ENCODE measurements at regions not wholly inside any gene's neighbourhood (a gene's known extent, or its start where the extent isn't known, plus 50 kb on each side); places are given as distances from the start of the nearest gene placed in this dataset.

- TF ChIP-seq, protein P1, sequence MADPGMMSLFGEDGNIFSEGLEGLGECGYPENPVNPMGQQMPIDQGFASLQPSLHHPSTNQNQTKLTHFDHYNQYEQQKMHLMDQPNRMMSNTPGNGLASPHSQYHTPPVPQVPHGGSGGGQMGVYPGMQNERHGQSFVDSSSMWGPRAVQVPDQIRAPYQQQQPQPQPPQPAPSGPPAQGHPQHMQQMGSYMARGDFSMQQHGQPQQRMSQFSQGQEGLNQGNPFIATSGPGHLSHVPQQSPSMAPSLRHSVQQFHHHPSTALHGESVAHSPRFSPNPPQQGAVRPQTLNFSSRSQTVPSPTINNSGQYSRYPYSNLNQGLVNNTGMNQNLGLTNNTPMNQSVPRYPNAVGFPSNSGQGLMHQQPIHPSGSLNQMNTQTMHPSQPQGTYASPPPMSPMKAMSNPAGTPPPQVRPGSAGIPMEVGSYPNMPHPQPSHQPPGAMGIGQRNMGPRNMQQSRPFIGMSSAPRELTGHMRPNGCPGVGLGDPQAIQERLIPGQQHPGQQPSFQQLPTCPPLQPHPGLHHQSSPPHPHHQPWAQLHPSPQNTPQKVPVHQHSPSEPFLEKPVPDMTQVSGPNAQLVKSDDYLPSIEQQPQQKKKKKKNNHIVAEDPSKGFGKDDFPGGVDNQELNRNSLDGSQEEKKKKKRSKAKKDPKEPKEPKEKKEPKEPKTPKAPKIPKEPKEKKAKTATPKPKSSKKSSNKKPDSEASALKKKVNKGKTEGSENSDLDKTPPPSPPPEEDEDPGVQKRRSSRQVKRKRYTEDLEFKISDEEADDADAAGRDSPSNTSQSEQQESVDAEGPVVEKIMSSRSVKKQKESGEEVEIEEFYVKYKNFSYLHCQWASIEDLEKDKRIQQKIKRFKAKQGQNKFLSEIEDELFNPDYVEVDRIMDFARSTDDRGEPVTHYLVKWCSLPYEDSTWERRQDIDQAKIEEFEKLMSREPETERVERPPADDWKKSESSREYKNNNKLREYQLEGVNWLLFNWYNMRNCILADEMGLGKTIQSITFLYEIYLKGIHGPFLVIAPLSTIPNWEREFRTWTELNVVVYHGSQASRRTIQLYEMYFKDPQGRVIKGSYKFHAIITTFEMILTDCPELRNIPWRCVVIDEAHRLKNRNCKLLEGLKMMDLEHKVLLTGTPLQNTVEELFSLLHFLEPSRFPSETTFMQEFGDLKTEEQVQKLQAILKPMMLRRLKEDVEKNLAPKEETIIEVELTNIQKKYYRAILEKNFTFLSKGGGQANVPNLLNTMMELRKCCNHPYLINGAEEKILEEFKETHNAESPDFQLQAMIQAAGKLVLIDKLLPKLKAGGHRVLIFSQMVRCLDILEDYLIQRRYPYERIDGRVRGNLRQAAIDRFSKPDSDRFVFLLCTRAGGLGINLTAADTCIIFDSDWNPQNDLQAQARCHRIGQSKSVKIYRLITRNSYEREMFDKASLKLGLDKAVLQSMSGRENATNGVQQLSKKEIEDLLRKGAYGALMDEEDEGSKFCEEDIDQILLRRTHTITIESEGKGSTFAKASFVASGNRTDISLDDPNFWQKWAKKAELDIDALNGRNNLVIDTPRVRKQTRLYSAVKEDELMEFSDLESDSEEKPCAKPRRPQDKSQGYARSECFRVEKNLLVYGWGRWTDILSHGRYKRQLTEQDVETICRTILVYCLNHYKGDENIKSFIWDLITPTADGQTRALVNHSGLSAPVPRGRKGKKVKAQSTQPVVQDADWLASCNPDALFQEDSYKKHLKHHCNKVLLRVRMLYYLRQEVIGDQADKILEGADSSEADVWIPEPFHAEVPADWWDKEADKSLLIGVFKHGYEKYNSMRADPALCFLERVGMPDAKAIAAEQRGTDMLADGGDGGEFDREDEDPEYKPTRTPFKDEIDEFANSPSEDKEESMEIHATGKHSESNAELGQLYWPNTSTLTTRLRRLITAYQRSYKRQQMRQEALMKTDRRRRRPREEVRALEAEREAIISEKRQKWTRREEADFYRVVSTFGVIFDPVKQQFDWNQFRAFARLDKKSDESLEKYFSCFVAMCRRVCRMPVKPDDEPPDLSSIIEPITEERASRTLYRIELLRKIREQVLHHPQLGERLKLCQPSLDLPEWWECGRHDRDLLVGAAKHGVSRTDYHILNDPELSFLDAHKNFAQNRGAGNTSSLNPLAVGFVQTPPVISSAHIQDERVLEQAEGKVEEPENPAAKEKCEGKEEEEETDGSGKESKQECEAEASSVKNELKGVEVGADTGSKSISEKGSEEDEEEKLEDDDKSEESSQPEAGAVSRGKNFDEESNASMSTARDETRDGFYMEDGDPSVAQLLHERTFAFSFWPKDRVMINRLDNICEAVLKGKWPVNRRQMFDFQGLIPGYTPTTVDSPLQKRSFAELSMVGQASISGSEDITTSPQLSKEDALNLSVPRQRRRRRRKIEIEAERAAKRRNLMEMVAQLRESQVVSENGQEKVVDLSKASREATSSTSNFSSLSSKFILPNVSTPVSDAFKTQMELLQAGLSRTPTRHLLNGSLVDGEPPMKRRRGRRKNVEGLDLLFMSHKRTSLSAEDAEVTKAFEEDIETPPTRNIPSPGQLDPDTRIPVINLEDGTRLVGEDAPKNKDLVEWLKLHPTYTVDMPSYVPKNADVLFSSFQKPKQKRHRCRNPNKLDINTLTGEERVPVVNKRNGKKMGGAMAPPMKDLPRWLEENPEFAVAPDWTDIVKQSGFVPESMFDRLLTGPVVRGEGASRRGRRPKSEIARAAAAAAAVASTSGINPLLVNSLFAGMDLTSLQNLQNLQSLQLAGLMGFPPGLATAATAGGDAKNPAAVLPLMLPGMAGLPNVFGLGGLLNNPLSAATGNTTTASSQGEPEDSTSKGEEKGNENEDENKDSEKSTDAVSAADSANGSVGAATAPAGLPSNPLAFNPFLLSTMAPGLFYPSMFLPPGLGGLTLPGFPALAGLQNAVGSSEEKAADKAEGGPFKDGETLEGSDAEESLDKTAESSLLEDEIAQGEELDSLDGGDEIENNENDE (IDR thresholded peaks at IDR 0.05; ENCODE audit: insufficient replicate concordance, low read length), result no peak
- TF ChIP-seq, protein P2, sequence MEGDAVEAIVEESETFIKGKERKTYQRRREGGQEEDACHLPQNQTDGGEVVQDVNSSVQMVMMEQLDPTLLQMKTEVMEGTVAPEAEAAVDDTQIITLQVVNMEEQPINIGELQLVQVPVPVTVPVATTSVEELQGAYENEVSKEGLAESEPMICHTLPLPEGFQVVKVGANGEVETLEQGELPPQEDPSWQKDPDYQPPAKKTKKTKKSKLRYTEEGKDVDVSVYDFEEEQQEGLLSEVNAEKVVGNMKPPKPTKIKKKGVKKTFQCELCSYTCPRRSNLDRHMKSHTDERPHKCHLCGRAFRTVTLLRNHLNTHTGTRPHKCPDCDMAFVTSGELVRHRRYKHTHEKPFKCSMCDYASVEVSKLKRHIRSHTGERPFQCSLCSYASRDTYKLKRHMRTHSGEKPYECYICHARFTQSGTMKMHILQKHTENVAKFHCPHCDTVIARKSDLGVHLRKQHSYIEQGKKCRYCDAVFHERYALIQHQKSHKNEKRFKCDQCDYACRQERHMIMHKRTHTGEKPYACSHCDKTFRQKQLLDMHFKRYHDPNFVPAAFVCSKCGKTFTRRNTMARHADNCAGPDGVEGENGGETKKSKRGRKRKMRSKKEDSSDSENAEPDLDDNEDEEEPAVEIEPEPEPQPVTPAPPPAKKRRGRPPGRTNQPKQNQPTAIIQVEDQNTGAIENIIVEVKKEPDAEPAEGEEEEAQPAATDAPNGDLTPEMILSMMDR (IDR thresholded peaks at IDR 0.05; ENCODE audit: control extremely low read depth in 1 of 3, insufficient read depth in 1 of 3, low read depth in 1 of 3, low read length in 3 of 3), result no peak
- TF ChIP-seq TAF7 (optimal IDR thresholded peaks at IDR 0.05; ENCODE audit: borderline replicate concordance, low read depth, low read length) (no peak), RAD21 (IDR thresholded peaks at IDR 0.05 in 1 of 2, conservative IDR thresholded peaks at IDR 0.05 in 1 of 2; ENCODE audit: low read depth in 2 of 2, low read length in 2 of 2) (no peak), RNF2 (IDR thresholded peaks at IDR 0.05; ENCODE audit: borderline replicate concordance, low read depth, low read length, missing control alignments, poor library complexity, severe bottlenecking) (no peak), JUN (IDR thresholded peaks at IDR 0.05; ENCODE audit: low read depth, low read length) (no peak)
Measured at GRCh38 chr7:26525398-26526264, 234.0 kb downstream of the SNX10 start (continued).
